GM23248 (cell line): ENCODE measurements at regions not wholly inside any gene's neighbourhood (a gene's known extent, or its start where the extent isn't known, plus 50 kb on each side); places are given as distances from the start of the nearest gene placed in this dataset.

Source experiments
- DNase-seq: peaks from one replicate; pipeline ENCODE4 v3.0.0-alpha.2; 2015
- H2AFZ ChIP-seq: fragments of 200-600 bp; sonication (generic); 2 replicates; pipeline ENCODE4 v1.6.1; 2016; ENCODE audit warnings: antibody characterized with exemption
- H3F3A ChIP-seq: fragments of 200-600 bp; sonication (generic); 2 replicates; pipeline ENCODE4 v1.6.1; 2016; ENCODE audit warnings: mild to moderate bottlenecking, antibody characterized with exemption, mixed run types; ENCODE audit not compliant: insufficient read depth
- H3K27ac ChIP-seq: fragments of 200-600 bp; sonication (generic); 2 replicates; pipeline ENCODE4 v1.5.1; 2016; ENCODE audit warnings: mild to moderate bottlenecking
- H3K27me3 ChIP-seq: fragments of 200-600 bp; sonication (generic); replicated peaks from 2 replicates; pipeline ENCODE4 v1.6.1; 2016; ENCODE audit warnings: mild to moderate bottlenecking; ENCODE audit not compliant: insufficient read depth
- H3K36me3 ChIP-seq: fragments of 200-600 bp; sonication (generic); 2 replicates; pipeline ENCODE4 v1.6.1; 2016; ENCODE audit warnings: low read depth, mild to moderate bottlenecking
- H3K4me1 ChIP-seq: fragments of 200-600 bp; sonication (generic); 2 replicates; pipeline ENCODE4 v1.6.1; 2016; ENCODE audit warnings: mild to moderate bottlenecking; ENCODE audit not compliant: insufficient read depth
- H3K4me2 ChIP-seq: fragments of 200-600 bp; sonication (generic); one replicate; pipeline ENCODE4 v1.6.1; 2016; ENCODE audit warnings: mild to moderate bottlenecking; ENCODE audit not compliant: unreplicated experiment
- H3K4me3 ChIP-seq: fragments of 200-600 bp; sonication (generic); 2 replicates; pipeline ENCODE4 v1.5.1; 2016; ENCODE audit warnings: mild to moderate bottlenecking
- H3K79me2 ChIP-seq: fragments of 200-600 bp; sonication (generic); 2 replicates; pipeline ENCODE4 v1.6.1; 2016; ENCODE audit warnings: mild to moderate bottlenecking; ENCODE audit not compliant: insufficient read depth
- H3K9ac ChIP-seq: fragments of 200-600 bp; sonication (generic); 2 replicates; pipeline ENCODE4 v1.6.1; 2016; ENCODE audit warnings: mild to moderate bottlenecking
- H3K9me2 ChIP-seq: fragments of 200-600 bp; sonication (generic); 2 replicates; pipeline ENCODE4 v1.6.1; 2016; ENCODE audit warnings: mixed run types, mild to moderate bottlenecking, moderate library complexity; ENCODE audit not compliant: insufficient read depth
- H3K9me3 ChIP-seq: fragments of 200-600 bp; sonication (generic); one replicate; pipeline ENCODE4 v1.6.1; 2017; ENCODE audit warnings: low read depth
- H4K20me1 ChIP-seq: fragments of 200-600 bp; sonication (generic); 2 replicates; pipeline ENCODE4 v1.6.0; 2016; ENCODE audit not compliant: insufficient read depth
- EZH2 ChIP-seq: fragments of 200-600 bp; sonication (generic); IDR thresholded peaks from 2 replicates; pipeline ENCODE4 v1.6.1; 2018; ENCODE audit warnings: antibody characterized with exemption, mild to moderate bottlenecking; ENCODE audit not compliant: insufficient read depth, poor library complexity, severe bottlenecking
- EZH2phosphoT487 ChIP-seq: fragments of 200-600 bp; sonication (generic); IDR thresholded peaks from 2 replicates; pipeline ENCODE4 v1.6.1; 2018; ENCODE audit warnings: antibody characterized with exemption, moderate library complexity, mild to moderate bottlenecking, low read depth; ENCODE audit not compliant: insufficient read depth
- whole genome bisulfite sequencing, 2 experiments: methylation state at CpG; one replicate each; pipeline ENCODE4 v1.1.6; 2015 to 2017; ENCODE audit warnings: low lambda C conversion rate in 2 of 2, low coverage in 1 of 2; ENCODE audit errors: missing lambda C conversion rate in 2 of 2; 5-methylcytosine and 5-hydroxymethylcytosine counted together
- in situ Hi-C: fragments of 300-500 bp; cut with MboI; formaldehyde crosslinking; loops from 2 replicates; pipeline ENCODE4 v1.15.0; 2020

DNA sequence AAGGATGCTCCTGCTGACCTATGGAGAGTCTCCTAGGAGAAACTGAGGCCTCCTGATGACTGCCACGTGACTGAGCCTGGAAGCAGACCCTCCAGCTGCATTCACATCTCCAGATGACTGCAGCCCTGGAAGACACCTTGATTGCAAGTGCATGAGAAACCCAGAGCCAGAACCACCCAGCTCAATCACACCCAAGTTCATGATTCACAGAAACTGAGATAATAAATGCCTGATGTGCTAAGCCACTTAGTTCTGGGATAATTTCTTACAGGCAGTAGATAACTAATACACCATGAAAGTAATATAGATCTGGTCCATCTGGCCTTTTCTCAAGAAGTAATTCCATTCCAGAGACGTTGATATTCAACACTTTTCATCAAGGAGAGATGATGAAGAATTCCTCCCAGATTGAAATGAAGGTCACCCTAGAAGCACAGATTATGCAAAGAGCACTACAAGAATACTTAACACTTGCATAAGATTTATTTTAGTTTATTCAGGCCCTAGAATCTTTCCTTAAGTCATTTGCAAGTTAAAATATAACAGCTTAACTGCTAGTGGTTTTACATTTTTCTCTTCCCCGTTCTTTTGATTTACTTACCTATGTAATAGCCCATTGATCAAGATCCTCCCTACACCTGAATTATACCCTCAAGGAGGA is 208.2 kb upstream of the INHBA start:
- peak overlapping the region; percentile 55 for H3K4me2 ChIP-seq
- H4K20me1 ChIP-seq: no peaks in the 10 kb centered on the region
- no peak overlapping the region for H2AFZ ChIP-seq
- in situ Hi-C loops: no loop called here
- no peaks in the 10 kb centered on the region for H3K27me3 ChIP-seq
- peak overlapping the region; percentile 94 for H3K27ac ChIP-seq
- H3F3A ChIP-seq: peaks cover 36% of the 10 kb centered on the region
- 31 to 35% methylated on average over 3 of the region's 3 CpGs for WGBS, 2 experiments
- H3K9ac ChIP-seq: peak overlapping the region; percentile 54
- peak; percentile 64 for DNase-seq
- peaks cover 46% of the 10 kb centered on the region for H3K4me1 ChIP-seq
- no peaks in the 10 kb centered on the region for H3K9me3 ChIP-seq
- no peaks in the 10 kb centered on the region for H3K79me2 ChIP-seq
- no peak for TF ChIP-seq EZH2
- TF ChIP-seq EZH2phosphoT487: no peak
- no peaks in the 10 kb centered on the region for H3K36me3 ChIP-seq
- no peaks in the 10 kb centered on the region for H3K9me2 ChIP-seq
- no peak overlapping the region for H3K4me3 ChIP-seq

GRCh38 chr7:41907444-41907843 is 204.6 kb upstream of the INHBA start:
- H3K79me2 ChIP-seq: no peaks in the 10 kb centered on the region
- no peak overlapping the region for H3K9ac ChIP-seq
- no peaks in the 10 kb centered on the region for H3K36me3 ChIP-seq
- no peak overlapping the region for H3K4me2 ChIP-seq
- H4K20me1 ChIP-seq: no peaks in the 10 kb centered on the region
- in situ Hi-C loops: no loop called here
- H3K9me2 ChIP-seq: no peaks in the 10 kb centered on the region
- no peak overlapping the region for H3K27ac ChIP-seq
- TF ChIP-seq EZH2phosphoT487: no peak
- TF ChIP-seq EZH2: no peak
- H2AFZ ChIP-seq: no peak overlapping the region
- no peak overlapping the region for H3K4me3 ChIP-seq
- peaks cover 24% of the 10 kb centered on the region for H3K4me1 ChIP-seq
- H3F3A ChIP-seq: peaks cover 19% of the 10 kb centered on the region
- DNase-seq: no peak
- no peaks in the 10 kb centered on the region for H3K27me3 ChIP-seq
- H3K9me3 ChIP-seq: no peaks in the 10 kb centered on the region

GRCh38 chr7:41900532-41900931 is 197.6 kb upstream of the INHBA start:
- Histone ChIP-seq H3F3A (no peaks in the 10 kb centered on the region), H3K9me3 (no peaks in the 10 kb centered on the region), H3K4me1 (peaks cover 10% of the 10 kb centered on the region; the same call in 1 of the 2 replicates), H3K9me2 (no peaks in the 10 kb centered on the region), H3K4me3 (no peak overlapping the region), H3K9ac (no peak overlapping the region), H3K79me2 (no peaks in the 10 kb centered on the region), H3K4me2 (no peak overlapping the region), H2AFZ (peak overlapping the region; percentile 56), H3K27ac (no peak overlapping the region), H3K27me3 (no peaks in the 10 kb centered on the region), H4K20me1 (no peaks in the 10 kb centered on the region), H3K36me3 (no peaks in the 10 kb centered on the region)
- in situ Hi-C loops: no loop called here
- DNase-seq: no peak
- WGBS, 2 experiments: 93 to 94% methylated on average over 2 of the region's 2 CpGs
- TF ChIP-seq EZH2phosphoT487 (no peak), EZH2 (no peak)

GRCh38 chr7:41899823-41900433 is 197.0 kb upstream of the INHBA start:
- Histone ChIP-seq H3K4me1 (peaks cover 10% of the 10 kb centered on the region; the same call in 1 of the 2 replicates), H3K9me2 (no peaks in the 10 kb centered on the region), H3F3A (no peaks in the 10 kb centered on the region), H3K27ac (no peak overlapping the region), H2AFZ (peak overlapping the region; percentile 56), H3K4me3 (no peak overlapping the region), H3K79me2 (no peaks in the 10 kb centered on the region), H3K27me3 (no peaks in the 10 kb centered on the region), H4K20me1 (no peaks in the 10 kb centered on the region), H3K36me3 (no peaks in the 10 kb centered on the region), H3K9me3 (no peaks in the 10 kb centered on the region), H3K4me2 (no peak overlapping the region), H3K9ac (no peak overlapping the region)
- 30 to 33% methylated on average over 4 of the region's 4 CpGs for WGBS, 2 experiments
- in situ Hi-C loops: no loop called here
- no peak for DNase-seq
- TF ChIP-seq EZH2phosphoT487 (no peak), EZH2 (no peak)

DNA sequence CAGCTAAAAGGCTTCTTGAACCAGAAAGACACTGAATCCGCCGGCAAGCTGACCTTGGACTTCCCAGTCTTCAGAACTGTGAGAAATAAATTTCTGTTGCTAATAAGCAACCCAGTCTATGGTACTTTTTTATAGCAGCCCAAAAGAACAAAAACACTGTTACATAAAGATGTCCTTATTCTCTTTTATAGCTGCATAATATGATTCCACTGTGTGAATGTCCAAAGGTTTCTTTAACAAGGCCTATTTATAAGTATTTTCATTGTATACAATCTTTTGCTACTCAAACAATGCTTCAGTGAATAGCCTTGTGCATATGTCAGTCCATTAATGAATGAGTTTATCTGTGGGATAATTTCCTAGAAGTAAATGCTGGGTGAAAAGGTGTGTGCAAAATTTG is 190.8 kb upstream of the INHBA start:
- Histone ChIP-seq H3K9me3 (no peaks in the 10 kb centered on the region), H3K79me2 (no peaks in the 10 kb centered on the region), H4K20me1 (no peaks in the 10 kb centered on the region), H2AFZ (no peak overlapping the region), H3K9ac (no peak overlapping the region), H3K4me2 (no peak overlapping the region), H3K36me3 (no peaks in the 10 kb centered on the region), H3K9me2 (no peaks in the 10 kb centered on the region), H3K27ac (no peak overlapping the region), H3K4me3 (no peak overlapping the region), H3F3A (no peaks in the 10 kb centered on the region), H3K4me1 (peaks cover 12% of the 10 kb centered on the region), H3K27me3 (no peaks in the 10 kb centered on the region)
- in situ Hi-C loops: no loop called here
- no peak for DNase-seq
- 91 to 96% methylated on average over 2 of the region's 2 CpGs for WGBS, 2 experiments
- TF ChIP-seq EZH2 (no peak), EZH2phosphoT487 (no peak)
